ENCODE measurements at regions not wholly inside any gene's neighbourhood (a gene's known extent, or its start where the extent isn't known, plus 50 kb on each side); places are given as distances from the start of the nearest gene placed in this dataset.
"Not testable (repeated sequence)": the region's sequence is repeated elsewhere in the genome, so short reads cannot be mapped to it uniquely, and the experiment has no call there.

GRCh38 chr6:90463359-90463758 is 123.5 kb downstream of the MAP3K7 start:
- DNase-seq (ENCODE audit: extremely low spot score, insufficient read length, low read depth) (no peak), FAIRE-seq (peak; percentile 59)

- DNase-seq (ENCODE audit: extremely low spot score, insufficient read length, low read depth) (no peak), FAIRE-seq (no peak)
Observed at GRCh38 chr6:90462102-90462501, 124.8 kb downstream of the MAP3K7 start.

GRCh38 chr6:90461383-90461782 is 125.5 kb downstream of the MAP3K7 start:
- DNase-seq (ENCODE audit: extremely low spot score, insufficient read length, low read depth), result no peak
- no peak for FAIRE-seq

- FAIRE-seq (no peak), DNase-seq (ENCODE audit: extremely low spot score, insufficient read length, low read depth) (no peak)
Observed at GRCh38 chr6:90460051-90460450, 126.8 kb downstream of the MAP3K7 start.

GRCh38 chr6:90459225-90459758 is 127.6 kb downstream of the MAP3K7 start:
- DNase-seq (ENCODE audit: extremely low spot score, insufficient read length, low read depth) (no peak), FAIRE-seq (no peak)

- FAIRE-seq, result no peak
Observed at GRCh38 chr6:90458353-90459224, 128.3 kb downstream of the MAP3K7 start.

GRCh38 chr6:90457867-90458259 is 129.0 kb downstream of the MAP3K7 start:
- FAIRE-seq (no peak), DNase-seq (ENCODE audit: extremely low spot score, insufficient read length, low read depth) (no peak)

More at GRCh38 chr6:90458353-90459224, 128.3 kb downstream of the MAP3K7 start:
- no peak for DNase-seq (ENCODE audit: extremely low spot score, insufficient read length, low read depth)

GRCh38 chr6:90456997-90457866 is 129.6 kb downstream of the MAP3K7 start:
- FAIRE-seq; DNase-seq (ENCODE audit: extremely low spot score, insufficient read length, low read depth): not testable (repeated sequence)

GRCh38 chr6:90456001-90456400 is 130.9 kb downstream of the MAP3K7 start:
- DNase-seq (ENCODE audit: extremely low spot score, insufficient read length, low read depth) (no peak), FAIRE-seq (no peak)

- DNase-seq (ENCODE audit: extremely low spot score, insufficient read length, low read depth), result no peak
- no peak for FAIRE-seq
Observed at GRCh38 chr6:90454836-90455427, 131.9 kb downstream of the MAP3K7 start.

- no peak for DNase-seq (ENCODE audit: extremely low spot score, insufficient read length, low read depth)
- no peak for FAIRE-seq
Observed at GRCh38 chr6:90450268-90450953, 136.5 kb downstream of the MAP3K7 start.

- no peak for DNase-seq (ENCODE audit: extremely low spot score, insufficient read length, low read depth)
- FAIRE-seq, result no peak
Observed at GRCh38 chr6:90449311-90449710, 137.6 kb downstream of the MAP3K7 start.

GRCh38 chr6:90448836-90449235 is 138.0 kb downstream of the MAP3K7 start:
- DNase-seq (ENCODE audit: extremely low spot score, insufficient read length, low read depth) (no peak), FAIRE-seq (no peak)

GRCh38 chr6:90446164-90446563 is 140.7 kb downstream of the MAP3K7 start:
- no peak for FAIRE-seq
- no peak for DNase-seq (ENCODE audit: extremely low spot score, insufficient read length, low read depth)

GRCh38 chr6:90445533-90446108 is 141.3 kb downstream of the MAP3K7 start:
- FAIRE-seq, result no peak
- no peak for DNase-seq (ENCODE audit: extremely low spot score, insufficient read length, low read depth)

GRCh38 chr6:90444160-90444714 is 142.6 kb downstream of the MAP3K7 start:
- DNase-seq (ENCODE audit: extremely low spot score, insufficient read length, low read depth) (no peak), FAIRE-seq (no peak)

- FAIRE-seq (no peak), DNase-seq (ENCODE audit: extremely low spot score, insufficient read length, low read depth) (no peak)
Observed at GRCh38 chr6:90442366-90442765, 144.5 kb downstream of the MAP3K7 start.

GRCh38 chr6:90440586-90441283 is 144.1 kb upstream of the BACH2 start:
- FAIRE-seq, result no peak
- no peak for DNase-seq (ENCODE audit: extremely low spot score, insufficient read length, low read depth)

- DNase-seq (ENCODE audit: extremely low spot score, insufficient read length, low read depth) (no peak), FAIRE-seq (no peak)
Observed at GRCh38 chr6:90439586-90439985, 142.9 kb upstream of the BACH2 start.

All from GM18507 (cell line).